OCI-LY3 (cell line): ENCODE measurements at regions not wholly inside any gene's neighbourhood (a gene's known extent, or its start where the extent isn't known, plus 50 kb on each side); places are given as distances from the start of the nearest gene placed in this dataset.

Experiments
- CTCF ChIP-seq: fragments of 200-600, 300-600 bp; sonication (generic); IDR thresholded peaks from 2 replicates; pipeline ENCODE4 v1.5.1; 2014; ENCODE audit warnings: antibody characterized with exemption, low read length, low read depth
- EZH2phosphoT487 ChIP-seq: fragments of 200-600 bp; shearing (Covaris generic); IDR thresholded peaks from 2 replicates; pipeline ENCODE4 v1.6.1; 2018; ENCODE audit warnings: antibody characterized with exemption, mixed run types, low read depth

- TF ChIP-seq CTCF: no peak
- TF ChIP-seq EZH2phosphoT487: no peak
These were observed 66.8 kb upstream of the CHST15 start for GRCh38 chr10:124160176-124160575.
